Esophagus mucosa (tissue), 1 donor: ENCODE measurements at regions not wholly inside any gene's neighbourhood (a gene's known extent, or its start where the extent isn't known, plus 50 kb on each side); places are given as distances from the start of the nearest gene placed in this dataset.

Experiments used
- ATAC-seq: fragments of 200-7000 bp; cut with Tn5 transposase; one replicate; pipeline ENCODE4 v1.9.1; 2020
- donor health status: DM: yes; HTN: yes; CAD: no.

GRCh38 chr20:60214901-60215815, 256.9 kb downstream of the CDH26 start:
- ATAC-seq = no peak

GRCh38 chr20:60215816-60216730, 257.9 kb downstream of the CDH26 start:
- ATAC-seq = no peak

- no peak for ATAC-seq
Observed at GRCh38 chr20:60219231-60219630, 261.0 kb downstream of the CDH26 start.

GRCh38 chr20:60219984-60220562, 261.9 kb downstream of the CDH26 start:
- no peak for ATAC-seq

- ATAC-seq = no peak
Observed at GRCh38 chr20:60220706-60221105, 262.5 kb downstream of the CDH26 start.

- no peak for ATAC-seq
Observed at GRCh38 chr20:60221593-60221992, 263.4 kb downstream of the CDH26 start.

- ATAC-seq = no peak
Observed at GRCh38 chr20:60222497-60222896, 264.3 kb downstream of the CDH26 start.

- ATAC-seq = no peak
Observed at GRCh38 chr20:60223174-60223573, 265.0 kb downstream of the CDH26 start.

- no peak for ATAC-seq
Observed at GRCh38 chr20:60224914-60225313, 266.7 kb downstream of the CDH26 start.

GRCh38 chr20:60228255-60228654, 270.0 kb downstream of the CDH26 start:
- ATAC-seq = peak; percentile 26

GRCh38 chr20:60232380-60232779, 274.2 kb downstream of the CDH26 start:
- no peak for ATAC-seq

GRCh38 chr20:60233018-60233630, 274.9 kb downstream of the CDH26 start:
- ATAC-seq = no peak

GRCh38 chr20:60236613-60237012, 278.4 kb downstream of the CDH26 start:
- ATAC-seq = no peak

GRCh38 chr20:60237981-60238380, 279.8 kb downstream of the CDH26 start:
- no peak for ATAC-seq

GRCh38 chr20:60238992-60239660, 280.9 kb downstream of the CDH26 start:
- no peak for ATAC-seq

GRCh38 chr20:60239956-60240355, 281.7 kb downstream of the CDH26 start:
- no peak for ATAC-seq

- no peak for ATAC-seq
Observed at GRCh38 chr20:60240415-60240814, 282.2 kb downstream of the CDH26 start.

GRCh38 chr20:60240986-60241385, 282.8 kb downstream of the CDH26 start:
- no peak for ATAC-seq

GRCh38 chr20:60242836-60243505, 284.7 kb downstream of the CDH26 start:
- no peak for ATAC-seq

- ATAC-seq = no peak
Observed at GRCh38 chr20:60244373-60245146, 286.3 kb downstream of the CDH26 start.

GRCh38 chr20:60246751-60247150, 288.5 kb downstream of the CDH26 start:
- ATAC-seq = no peak
